Kidney capillary endothelial cell (primary cell): ENCODE measurements at regions not wholly inside any gene's neighbourhood (a gene's known extent, or its start where the extent isn't known, plus 50 kb on each side); places are given as distances from the start of the nearest gene placed in this dataset.

Source experiments
- DNase-seq: peaks from one replicate; pipeline ENCODE4 v3.0.0-alpha.2; 2018; ENCODE audit warnings: low spot score

DNA sequence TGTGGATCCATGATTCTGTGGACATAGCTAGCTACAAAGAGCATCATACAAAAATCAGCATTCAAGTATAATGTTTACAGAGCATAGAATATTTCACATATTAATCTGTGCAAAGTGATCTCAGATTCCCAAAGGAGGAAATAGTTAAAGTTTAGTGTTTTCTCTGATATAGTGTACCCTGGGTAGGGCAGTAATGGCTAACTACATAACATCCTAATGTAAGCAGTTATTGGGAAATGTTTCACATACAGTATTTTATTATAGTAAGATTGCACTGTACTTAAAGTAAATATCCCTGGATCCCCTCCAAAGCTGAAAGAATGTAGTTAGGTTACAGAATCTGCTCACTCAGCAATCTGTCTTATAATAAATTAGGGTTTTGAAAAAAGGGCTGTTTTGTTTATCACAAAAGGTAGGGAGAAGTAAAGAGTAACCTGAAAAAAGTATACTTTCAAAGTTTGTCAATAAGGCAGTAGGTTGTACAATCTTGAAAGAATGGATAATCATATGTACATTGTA lies 52.5 kb upstream of the SMARCA2 start:
- DNase-seq, result no peak

DNA sequence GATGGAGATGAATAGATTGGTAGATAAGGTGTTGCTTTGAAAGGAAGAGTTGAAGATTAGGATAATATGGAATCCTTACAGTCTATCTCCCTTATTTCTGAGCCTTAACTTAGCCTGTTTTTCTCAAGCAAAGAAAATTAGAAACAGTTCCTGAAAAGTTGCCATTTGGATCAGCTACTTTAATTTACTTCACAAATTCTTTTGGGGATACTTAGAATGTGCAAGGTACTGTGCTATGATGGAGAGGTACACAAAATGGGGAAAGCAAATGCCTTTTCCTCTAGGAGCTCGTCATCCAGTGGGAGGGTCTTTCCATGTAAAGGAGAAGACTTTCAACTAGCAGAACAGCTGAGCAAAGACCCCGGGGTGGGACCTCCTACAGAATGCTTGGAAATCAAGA lies 51.1 kb upstream of the SMARCA2 start:
- DNase-seq, result no peak
